ENCODE measurements at regions not wholly inside any gene's neighbourhood (a gene's known extent, or its start where the extent isn't known, plus 50 kb on each side); places are given as distances from the start of the nearest gene placed in this dataset.

GRCh38 chrX:128862557-128862956 is 660.7 kb downstream of the SMARCA1 start:
- Histone ChIP-seq H3K4me3 (ENCODE audit: low read depth, low read length) (no peak overlapping the region), H3K36me3 (ENCODE audit: control insufficient read depth, insufficient read depth, low read length) (no peaks in the 10 kb centered on the region), H3K27me3 (ENCODE audit: control insufficient read depth, insufficient read depth, low read length) (no peaks in the 10 kb centered on the region)
- DNase-seq (ENCODE audit: low read depth) (no peak), FAIRE-seq (no peak)
- no peak for TF ChIP-seq CTCF (IDR thresholded peaks at IDR 0.05; ENCODE audit: insufficient read depth, low read length, severe bottlenecking)

DNA sequence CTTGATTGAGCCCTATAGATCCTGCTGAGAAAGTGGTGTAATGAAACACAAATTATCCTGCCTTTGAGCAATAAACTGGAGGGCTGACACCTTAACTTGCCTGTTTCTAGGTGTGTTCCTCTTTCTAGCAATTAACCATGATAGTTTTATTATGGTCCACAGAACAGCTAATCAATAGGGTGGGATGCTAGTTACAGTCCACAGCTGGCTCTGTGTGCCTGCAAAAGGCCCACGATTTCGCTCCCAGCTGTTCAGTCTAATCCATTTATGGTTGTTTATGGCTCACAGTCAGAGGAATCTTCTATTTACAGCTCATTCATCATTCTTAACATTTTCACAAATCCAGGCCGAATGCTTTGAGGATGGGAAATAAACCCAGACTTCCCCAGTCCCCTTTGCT is 674.9 kb downstream of the SMARCA1 start:
- DNase-seq (ENCODE audit: low read depth) (no peak), FAIRE-seq (no peak)
- Histone ChIP-seq H3K36me3 (ENCODE audit: control insufficient read depth, insufficient read depth, low read length) (no peaks in the 10 kb centered on the region), H3K4me3 (ENCODE audit: low read depth, low read length) (no peak overlapping the region), H3K27me3 (ENCODE audit: control insufficient read depth, insufficient read depth, low read length) (no peaks in the 10 kb centered on the region)
- TF ChIP-seq CTCF (IDR thresholded peaks at IDR 0.05; ENCODE audit: insufficient read depth, low read length, severe bottlenecking), result no peak

DNA sequence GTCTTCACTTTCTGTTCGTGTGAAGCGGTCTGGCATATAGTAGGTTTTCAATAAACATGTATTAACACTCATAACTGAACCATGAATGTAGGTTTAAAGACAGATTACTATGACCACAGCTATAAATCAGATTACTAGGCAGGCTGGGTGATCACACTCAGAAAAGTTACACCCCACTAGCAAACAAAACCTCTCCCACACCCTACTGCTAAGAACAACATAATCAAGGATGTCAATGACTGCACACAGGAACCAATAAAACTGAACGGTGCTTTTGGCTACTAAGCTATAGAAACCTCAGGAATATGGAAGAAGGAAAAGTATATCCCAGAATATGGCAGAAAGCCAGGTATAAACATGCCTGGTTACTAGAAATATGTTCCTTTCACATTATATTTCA is 676.9 kb downstream of the SMARCA1 start:
- TF ChIP-seq CTCF (IDR thresholded peaks at IDR 0.05; ENCODE audit: insufficient read depth, low read length, severe bottlenecking), result no peak
- Histone ChIP-seq H3K27me3 (ENCODE audit: control insufficient read depth, insufficient read depth, low read length) (no peaks in the 10 kb centered on the region), H3K4me3 (ENCODE audit: low read depth, low read length) (no peak overlapping the region), H3K36me3 (ENCODE audit: control insufficient read depth, insufficient read depth, low read length) (no peaks in the 10 kb centered on the region)
- FAIRE-seq, result no peak
- no peak for DNase-seq (ENCODE audit: low read depth)

DNA sequence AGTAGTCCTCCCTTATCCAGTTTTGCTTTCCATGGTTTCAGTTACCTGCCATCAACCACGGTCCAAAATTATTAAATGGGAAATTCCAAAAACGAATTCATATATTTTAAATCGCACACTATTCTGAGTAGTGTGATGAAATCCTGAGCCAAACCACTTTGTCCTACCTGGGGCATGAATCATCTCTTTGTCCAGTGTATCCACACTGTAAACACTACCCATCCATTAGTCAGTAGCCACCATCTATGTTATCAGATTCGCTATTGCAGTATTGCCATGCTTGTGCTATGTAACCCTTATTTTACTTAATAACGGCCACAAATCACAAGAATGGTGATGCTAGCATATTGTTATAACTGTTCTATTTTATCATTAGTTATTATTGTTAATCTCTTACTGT is 704.6 kb downstream of the SMARCA1 start:
- peak; percentile 7 for DNase-seq (ENCODE audit: low read depth)
- no peak for FAIRE-seq
- H3K36me3 ChIP-seq (ENCODE audit: control insufficient read depth, insufficient read depth, low read length), result no peaks in the 10 kb centered on the region
- no peak overlapping the region for H3K4me3 ChIP-seq (ENCODE audit: low read depth, low read length)
- H3K27me3 ChIP-seq (ENCODE audit: control insufficient read depth, insufficient read depth, low read length), result no peaks in the 10 kb centered on the region
- TF ChIP-seq CTCF (IDR thresholded peaks at IDR 0.05; ENCODE audit: insufficient read depth, low read length, severe bottlenecking), result no peak

- DNase-seq (ENCODE audit: low read depth) (no peak), FAIRE-seq (no peak)
- Histone ChIP-seq H3K36me3 (ENCODE audit: control insufficient read depth, insufficient read depth, low read length) (no peaks in the 10 kb centered on the region), H3K4me3 (ENCODE audit: low read depth, low read length) (no peak overlapping the region), H3K27me3 (ENCODE audit: control insufficient read depth, insufficient read depth, low read length) (no peaks in the 10 kb centered on the region)
- TF ChIP-seq CTCF (IDR thresholded peaks at IDR 0.05; ENCODE audit: insufficient read depth, low read length, severe bottlenecking), result no peak
Observed at GRCh38 chrX:128816919-128817318, 706.4 kb downstream of the SMARCA1 start.

GRCh38 chrX:128807367-128807766 is 715.9 kb downstream of the SMARCA1 start:
- no peak overlapping the region for H3K4me3 ChIP-seq (ENCODE audit: low read depth, low read length)
- H3K27me3 ChIP-seq (ENCODE audit: control insufficient read depth, insufficient read depth, low read length), result no peaks in the 10 kb centered on the region
- TF ChIP-seq CTCF (IDR thresholded peaks at IDR 0.05; ENCODE audit: insufficient read depth, low read length, severe bottlenecking), result no peak
- no peak for DNase-seq (ENCODE audit: low read depth)
- H3K36me3 ChIP-seq (ENCODE audit: control insufficient read depth, insufficient read depth, low read length), result no peaks in the 10 kb centered on the region
- no peak for FAIRE-seq

All from bronchial epithelial cell (primary cell).